HG03575 (cell line): ENCODE measurements at regions not wholly inside any gene's neighbourhood (a gene's known extent, or its start where the extent isn't known, plus 50 kb on each side); places are given as distances from the start of the nearest gene placed in this dataset.
"Not testable (repeated sequence)": the region's sequence is repeated elsewhere in the genome, so short reads cannot be mapped to it uniquely, and the experiment has no call there.

Experiments used
- ATAC-seq: cut with Tn5 transposase; IDR thresholded peaks from one replicate; pipeline ENCODE4 v1.9.1; 2021; ENCODE audit not compliant: unreplicated experiment, insufficient number of reproducible peaks, low FRiP score; ENCODE audit errors: extremely low read depth

DNA sequence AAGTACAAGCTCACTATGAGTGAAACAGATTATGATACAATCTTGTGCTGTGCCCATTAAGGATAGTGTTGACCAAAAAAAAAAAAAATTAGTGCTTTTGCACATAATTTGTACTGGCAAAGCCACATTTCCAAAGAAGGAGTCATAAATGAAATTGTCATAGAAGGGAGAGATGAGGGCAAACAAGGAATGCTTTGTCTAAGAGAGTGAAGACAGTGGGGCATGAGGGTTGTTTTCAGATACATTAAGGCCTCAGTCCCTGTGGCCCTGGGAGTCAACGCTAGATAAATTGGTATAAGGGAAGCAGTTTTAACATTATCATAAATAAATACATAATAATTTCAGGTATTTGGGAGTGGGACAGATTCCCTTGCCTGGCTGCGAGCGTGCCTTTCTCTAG, 267.5 kb upstream of the PRKCQ start:
- no peak for ATAC-seq

DNA sequence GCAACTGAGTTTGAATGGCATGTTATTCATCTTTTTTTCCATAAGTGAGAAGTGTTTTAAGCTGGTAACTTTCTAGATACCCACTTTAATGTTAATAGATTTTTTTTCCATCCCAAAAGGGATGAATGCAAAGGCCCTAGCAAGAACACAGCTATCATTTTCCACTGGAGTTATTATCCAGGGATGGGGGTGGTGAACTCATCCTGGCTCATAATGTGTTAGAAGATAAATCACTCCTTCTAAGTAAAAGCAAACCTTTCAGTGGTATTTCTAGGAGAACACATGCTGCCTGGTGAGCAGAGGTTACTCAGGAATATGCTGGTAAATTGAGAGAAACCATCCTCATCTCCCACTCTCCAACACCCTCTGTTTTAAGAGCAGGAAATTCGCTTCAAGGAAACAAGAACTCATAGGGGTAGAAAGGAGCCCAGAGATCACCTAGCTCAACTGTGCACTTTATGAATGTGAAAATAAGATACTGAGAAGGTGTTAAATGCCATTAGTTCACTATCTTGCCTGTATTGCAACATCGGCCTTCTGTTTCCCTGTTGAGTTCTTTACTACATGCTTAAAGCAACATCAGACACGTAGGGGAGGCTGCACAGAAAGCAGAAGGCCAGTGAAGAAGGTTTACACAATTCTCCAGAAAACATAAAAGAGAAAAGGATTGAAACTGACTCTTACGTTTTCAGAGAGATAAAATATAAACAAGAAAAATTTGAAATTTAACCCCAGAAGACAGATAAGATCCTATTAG, 264.0 kb upstream of the PRKCQ start:
- no peak for ATAC-seq

DNA sequence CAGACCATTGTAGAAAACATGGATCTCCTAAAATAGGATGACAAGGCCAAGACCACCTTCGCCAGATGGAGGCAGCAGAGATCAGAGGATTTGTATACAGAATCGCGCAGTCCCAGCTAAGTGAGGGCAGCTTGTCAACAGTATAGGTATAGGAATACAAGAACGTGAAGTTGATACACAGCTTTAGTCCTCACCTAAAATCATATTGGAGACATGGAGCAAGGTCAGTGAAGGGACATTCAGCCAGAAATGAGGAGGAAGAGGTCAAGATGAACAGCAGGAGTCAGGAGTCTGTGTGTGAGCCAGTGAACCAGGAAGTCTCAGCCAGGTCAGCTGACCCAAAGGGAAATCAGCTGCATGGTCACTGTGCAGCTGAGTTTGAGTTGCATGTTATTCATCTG, 263.4 kb upstream of the PRKCQ start:
- ATAC-seq, result no peak

DNA sequence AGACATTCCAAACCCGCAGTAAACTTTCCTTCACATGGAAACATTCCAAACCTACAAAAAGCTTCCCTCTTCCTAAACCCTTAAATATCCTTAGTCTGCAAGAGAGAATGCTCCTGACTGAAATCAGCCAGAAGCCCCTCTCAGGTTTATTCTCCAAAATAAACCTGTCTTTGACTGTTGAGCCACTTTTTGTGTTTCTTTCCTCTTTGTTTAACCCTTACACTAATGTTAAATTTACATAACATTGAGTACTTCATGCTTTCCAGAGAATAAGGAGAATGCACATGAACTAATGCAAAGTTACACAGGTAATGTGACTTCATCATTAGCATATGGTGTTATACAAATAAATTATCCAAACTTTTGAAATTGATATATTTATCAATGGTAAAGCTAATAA, 262.6 kb upstream of the PRKCQ start:
- no peak for ATAC-seq

DNA sequence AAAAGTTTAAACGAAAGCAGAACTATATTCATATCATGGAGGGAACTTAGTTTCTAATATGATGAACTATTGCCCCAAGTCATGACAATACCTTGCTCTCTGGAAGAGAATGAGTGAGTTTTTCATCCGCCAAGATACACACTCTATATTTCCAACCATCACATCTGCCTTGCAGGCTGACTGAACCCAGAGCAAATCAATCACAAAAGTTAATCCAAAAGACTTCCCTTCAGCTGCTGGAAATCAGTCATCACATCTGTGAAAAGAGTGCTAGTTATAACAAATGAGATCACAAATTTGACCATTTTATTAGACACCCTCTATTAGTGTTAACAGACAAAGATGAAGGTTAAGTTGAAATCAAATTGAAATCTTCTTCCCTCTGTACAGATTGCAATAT, 261.7 kb upstream of the PRKCQ start:
- no peak for ATAC-seq

DNA sequence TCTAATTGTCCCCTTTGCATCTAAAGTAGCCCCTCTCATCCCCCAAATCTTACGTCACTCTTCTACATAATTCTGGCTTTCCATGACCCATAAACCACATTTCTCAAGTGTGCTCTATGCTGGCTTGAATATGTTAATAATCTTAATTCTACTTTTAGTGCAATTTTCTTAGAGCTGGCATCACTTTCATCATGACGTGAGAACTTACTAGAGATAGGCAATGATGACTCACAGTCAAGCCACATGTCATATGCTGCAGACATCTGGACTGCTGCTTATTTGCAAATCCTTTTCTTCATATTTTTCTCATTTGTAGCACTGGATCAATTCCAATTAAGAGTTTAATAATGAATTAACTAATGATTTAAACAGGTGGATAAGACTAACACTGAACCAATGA, 260.7 kb upstream of the PRKCQ start:
- ATAC-seq, result no peak

DNA sequence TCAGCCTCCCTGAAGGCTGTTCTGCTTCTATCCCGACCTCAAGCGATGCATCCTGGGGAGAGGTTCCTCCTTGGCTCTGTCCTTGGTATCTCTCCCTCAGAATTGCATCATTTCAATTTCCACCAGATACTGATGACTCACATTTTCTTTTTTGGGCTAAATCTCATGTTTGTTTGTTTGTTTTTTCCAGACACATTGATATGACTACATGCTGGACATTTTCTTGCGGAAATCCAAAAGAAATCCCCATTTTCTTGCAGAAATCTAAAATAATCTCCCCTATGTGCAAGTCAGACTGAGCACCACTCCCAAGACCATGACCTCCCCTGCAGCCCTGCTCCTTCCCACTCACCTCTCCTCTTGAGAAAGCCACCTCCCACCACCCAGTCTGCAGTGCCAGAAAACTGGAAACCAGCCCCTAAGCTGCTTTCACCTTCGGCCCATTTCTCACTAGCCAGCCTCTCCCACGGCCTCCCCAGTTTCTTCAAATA, 260.2 kb upstream of the PRKCQ start:
- no peak for ATAC-seq

DNA sequence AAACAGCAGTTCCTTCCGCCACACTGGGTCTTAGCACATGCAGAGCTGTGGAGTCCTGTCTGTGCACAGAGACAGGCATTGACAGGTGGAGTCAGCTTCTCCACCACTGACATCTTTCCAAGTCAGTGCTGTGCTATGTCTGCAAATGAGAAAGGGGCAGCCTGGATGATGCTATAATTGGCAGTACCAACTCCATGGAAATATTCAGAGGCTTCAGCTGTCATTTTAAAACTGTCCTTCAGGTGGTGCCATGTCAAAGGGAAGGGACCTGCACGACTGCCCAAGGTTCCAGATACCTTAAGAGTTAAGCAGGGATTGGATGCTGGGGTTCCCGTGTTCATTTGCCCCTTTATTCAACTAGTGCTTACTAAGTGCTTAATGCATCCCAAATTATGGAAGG, 258.0 kb upstream of the PRKCQ start:
- ATAC-seq, result no peak

DNA sequence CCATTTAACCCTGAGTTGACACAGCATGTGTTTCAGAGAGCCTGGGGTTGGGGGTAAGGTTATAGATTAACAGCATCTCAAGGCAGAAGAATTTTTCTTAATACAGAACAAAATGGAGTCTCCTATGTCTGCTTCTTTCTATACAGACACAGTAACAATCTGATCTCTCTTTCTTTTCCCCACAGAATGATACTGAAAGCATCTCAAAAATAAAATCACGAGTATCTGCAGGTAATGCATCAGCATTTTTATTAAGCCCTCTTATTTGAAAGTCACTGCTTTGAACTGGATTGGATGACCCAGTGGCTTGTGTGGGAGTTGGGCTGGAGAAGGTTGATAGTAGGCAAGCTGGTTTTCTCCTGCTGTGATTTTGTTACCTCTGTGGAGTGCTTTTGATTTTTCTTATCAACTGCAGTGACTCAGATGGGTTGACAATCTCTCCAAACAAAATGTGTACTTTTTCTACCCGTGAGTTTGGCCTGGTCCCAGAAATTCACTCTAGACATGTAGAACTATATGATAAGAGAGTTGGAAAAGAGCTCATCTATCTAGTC, 253.5 kb upstream of the PRKCQ start:
- ATAC-seq, result no peak

DNA sequence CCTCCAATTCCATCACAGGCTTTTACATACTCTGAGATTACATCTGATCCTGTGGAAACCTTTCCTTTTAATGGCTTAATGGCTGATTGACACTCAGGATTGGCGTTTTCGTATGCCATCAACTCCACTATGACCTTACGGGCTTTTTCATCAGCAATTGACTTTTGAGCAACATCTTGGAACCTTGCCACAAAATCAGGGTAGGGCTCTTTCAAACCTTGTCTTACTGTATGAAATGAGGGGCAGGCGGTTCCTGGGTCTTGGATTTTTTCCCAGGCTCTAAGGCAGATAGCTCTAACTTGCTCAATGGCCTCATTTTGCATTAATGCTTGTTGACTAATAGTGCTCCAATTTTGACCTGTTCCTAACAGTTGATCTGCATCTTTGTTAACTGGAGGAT, 250.9 kb upstream of the PRKCQ start:
- not testable (repeated sequence) for ATAC-seq

DNA sequence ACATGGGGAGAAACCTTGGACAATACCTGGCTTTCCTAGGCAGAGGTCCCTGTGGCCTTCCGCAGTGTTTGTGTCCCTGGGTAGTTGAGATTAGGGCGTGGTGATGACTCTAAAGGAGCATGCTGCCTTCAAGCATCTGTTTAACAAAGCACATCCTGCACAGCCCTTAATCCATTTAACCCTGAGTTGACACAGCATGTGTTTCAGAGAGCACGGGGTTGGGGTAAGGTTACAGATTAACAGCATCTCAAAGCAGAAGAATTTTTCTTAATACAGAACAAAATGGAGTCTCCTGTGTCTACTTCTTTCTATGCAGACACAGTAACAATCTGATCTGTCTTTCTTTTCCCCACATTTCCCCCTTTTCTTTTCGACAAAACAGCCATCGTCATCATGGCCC, 244.7 kb upstream of the PRKCQ start:
- ATAC-seq, result not testable (repeated sequence)

DNA sequence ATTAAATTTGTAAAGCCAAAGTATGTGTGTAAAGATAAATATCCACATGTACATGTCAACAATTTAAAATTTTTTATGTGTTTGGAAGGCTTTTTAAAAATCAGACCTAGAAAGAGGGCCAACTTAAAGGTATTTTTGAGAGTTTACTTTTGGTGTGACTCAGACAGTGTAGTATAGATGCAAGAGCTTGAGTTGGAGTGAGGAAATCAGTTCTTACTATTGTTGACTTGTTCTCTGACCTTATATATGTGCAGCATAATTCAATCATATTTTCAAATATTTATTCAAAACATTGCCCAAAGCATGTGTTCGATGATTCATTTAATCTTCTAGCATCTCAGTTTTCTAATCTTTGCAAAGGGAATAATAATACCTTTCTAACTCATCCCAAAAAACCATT, 243.7 kb upstream of the PRKCQ start:
- no peak for ATAC-seq

DNA sequence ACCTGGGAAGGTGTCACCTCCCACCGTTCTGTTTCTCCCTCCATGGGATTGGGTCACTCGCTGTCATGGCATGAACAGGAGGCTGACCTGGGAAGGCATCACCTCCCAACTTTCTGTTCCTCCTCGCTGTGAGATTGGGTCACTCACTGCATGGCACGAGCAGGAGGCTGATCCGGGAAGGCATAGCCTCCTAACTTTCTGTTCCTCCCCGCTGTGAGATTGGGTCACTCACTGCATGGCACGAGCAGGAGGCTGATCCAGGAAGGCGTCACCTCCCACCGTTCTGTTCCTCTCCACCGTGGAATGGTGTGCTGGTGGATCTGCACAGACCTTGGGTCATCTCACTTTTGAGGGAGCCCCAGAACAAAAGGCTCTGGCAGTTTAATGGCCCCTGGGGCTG, 239.2 kb upstream of the PRKCQ start:
- ATAC-seq, result no peak

DNA sequence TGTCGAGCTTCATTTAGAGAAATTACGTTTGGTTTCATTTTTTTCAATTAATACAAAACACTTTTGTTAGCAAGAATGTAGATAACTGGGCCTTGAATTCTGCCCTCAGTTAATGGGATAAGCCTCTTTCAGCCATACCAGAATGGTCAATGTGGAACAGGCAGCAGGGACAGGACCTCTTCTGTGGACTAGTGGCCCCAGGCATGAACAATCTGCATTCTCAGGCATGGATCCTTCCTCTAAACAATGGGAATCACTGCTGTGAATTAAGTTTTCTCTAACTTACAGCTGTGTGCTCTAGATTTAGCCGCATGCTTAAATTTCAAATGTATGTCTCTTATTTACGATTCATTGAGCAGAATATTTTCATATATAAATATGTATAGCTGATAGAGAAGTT, 237.7 kb upstream of the PRKCQ start:
- ATAC-seq, result no peak

DNA sequence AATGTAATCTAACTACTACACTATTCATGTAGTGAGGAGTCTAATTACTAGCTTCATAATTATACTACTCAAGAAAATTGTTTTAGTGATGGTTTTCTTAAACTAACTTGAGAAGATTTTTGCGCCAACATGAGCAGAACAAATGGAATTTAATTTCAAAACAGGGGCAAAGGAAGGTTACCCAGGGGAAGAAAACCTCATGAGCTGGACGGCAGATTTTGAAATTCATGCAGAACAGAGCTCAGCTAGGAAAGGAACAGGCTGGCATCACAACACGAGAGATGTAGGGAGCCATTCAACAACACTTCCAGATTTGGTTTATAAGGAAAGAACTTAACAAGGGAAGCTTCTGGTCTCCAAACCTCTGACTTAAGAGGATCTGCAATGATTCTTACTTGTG, 235.3 kb upstream of the PRKCQ start:
- no peak for ATAC-seq

DNA sequence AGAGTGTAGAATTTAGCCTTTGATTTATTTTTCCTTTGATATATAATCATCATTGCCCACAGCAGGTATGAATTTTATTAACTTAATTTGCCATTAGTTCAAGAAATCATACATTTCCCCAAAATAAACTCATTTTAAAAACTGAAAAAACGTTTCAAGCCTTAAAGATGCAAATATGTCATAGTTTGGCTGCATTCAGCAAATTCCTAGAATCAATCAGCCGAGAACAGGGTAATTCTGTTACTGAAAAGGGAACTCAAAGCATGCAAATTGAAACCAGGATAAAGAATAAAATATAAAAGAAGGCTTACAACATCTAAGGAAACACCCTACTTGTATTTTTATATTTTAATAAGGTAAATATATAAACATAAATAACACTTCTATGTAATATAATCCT, 233.8 kb upstream of the PRKCQ start:
- ATAC-seq, result no peak

DNA sequence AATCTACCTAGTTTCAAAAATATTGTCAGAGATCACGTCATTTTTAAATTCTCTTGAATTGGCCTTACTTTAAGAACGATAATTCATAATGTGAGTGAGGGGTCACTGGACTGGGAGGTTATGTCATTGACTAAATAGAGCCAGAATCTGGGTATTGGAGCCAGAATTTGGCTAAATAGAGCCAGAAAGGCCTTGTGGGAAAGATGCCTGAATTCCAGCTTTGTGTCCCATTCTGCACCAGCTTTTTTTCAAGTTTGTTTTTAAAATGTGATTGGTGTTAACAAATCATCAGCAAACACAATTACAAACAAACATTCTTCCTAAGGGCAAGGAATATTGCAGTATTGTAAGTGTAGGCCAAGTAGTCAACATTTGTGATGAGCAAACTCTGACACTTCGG, 233.2 kb upstream of the PRKCQ start:
- ATAC-seq, result no peak

DNA sequence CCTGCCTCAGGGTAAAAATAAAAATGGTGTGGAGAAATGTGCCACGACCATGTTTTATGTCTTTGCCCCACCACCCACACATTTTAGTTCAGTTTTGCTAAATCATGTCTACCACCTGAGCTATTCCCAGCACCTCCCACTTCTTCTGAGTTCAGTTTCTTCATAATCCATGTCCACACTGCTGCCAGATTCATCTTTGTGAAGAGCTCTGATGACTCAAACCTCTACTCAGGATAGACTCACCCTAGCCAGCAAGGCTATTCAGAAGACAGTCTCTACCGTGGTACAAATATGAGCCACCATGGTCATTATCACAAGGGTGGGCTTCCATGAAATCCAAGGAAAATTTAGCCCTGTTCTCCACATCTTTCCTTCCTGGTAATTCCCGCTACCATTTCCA, 231.1 kb upstream of the PRKCQ start:
- no peak for ATAC-seq

DNA sequence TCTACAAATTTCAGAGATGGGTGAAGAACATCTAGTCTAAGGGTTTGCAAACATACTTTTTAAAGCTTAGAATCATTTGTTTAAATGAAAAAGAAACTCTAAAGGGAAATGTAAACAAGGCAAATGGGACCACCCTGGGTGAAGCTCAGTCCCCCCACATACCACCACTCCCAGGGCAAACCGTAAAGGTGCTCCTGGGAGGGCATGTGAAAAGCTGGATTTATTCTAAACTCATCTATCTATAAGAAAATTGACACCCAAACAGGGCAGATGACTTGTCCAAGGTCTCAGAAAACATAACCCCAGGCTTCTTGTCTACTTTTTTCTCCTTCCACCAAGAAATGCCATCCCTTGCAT, 223.3 kb upstream of the PRKCQ start:
- no peak for ATAC-seq

DNA sequence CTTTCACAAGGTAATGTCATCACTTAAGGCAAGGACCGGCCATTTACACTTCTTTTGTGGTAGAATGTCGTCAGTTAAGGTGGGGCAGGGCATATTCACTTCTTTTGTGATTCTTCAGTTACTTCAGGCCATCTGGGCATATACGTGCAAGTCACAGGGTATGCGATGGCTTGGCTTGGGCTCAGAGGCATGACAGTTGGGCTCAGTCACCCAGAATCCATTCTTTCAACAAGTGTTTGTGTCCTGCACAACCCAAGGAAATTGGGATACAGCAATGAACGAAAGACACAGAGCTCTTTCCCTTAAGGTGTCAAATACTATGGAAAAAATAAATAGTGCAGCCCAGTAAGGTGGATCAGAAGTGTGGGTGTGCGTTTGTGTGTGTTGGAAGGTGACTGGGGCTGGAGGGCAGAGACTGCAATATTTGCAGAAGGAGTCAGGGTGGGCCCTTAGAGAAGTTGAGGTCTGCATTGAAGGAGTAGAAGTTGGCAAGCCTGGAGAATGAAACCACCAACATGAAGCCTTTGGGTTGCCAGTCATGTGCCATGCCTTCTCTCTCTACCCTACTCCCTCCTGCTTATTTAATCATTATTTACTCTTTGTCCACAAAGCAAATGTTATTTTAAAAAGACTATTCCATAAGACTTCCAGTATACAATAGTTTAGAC, 222.8 kb upstream of the PRKCQ start:
- no peak for ATAC-seq

DNA sequence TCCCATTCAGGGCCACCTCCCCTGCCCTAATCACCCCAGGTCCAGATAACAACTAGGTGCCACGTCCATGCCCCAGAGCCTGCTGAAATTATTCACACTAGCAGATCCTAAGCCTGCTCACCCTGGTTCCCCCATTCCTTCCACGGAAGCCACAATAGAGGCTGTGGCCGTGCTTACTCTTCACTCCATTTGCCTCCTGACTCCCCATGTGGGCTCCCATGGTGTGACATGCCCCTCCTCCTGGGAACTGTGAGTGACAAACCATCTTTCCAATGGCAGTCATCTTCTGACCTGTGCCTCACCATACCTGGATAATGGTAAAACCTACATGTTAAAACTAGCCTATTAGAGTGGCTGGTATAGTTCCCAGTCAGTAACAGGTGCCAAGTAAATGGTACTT, 216.2 kb upstream of the PRKCQ start:
- ATAC-seq, result no peak
